Glutamatergic neuron (in vitro differentiated cells): ENCODE measurements at regions not wholly inside any gene's neighbourhood (a gene's known extent, or its start where the extent isn't known, plus 50 kb on each side); places are given as distances from the start of the nearest gene placed in this dataset.

Experiments
- DNase-seq: peaks from one replicate; pipeline ENCODE4 v3.0.0; 2022
- H3K27ac Mint-ChIP-seq: one replicate; pipeline ENCODE4 v1.8.0; 2020; ENCODE audit warnings: mild to moderate bottlenecking, mixed read lengths, inconsistent platforms; ENCODE audit not compliant: unreplicated experiment
- H3K27me3 Mint-ChIP-seq: one replicate; pipeline ENCODE4 v1.8.0; 2020; ENCODE audit warnings: mild to moderate bottlenecking, moderate library complexity, mixed read lengths, inconsistent platforms; ENCODE audit not compliant: unreplicated experiment
- H3K36me3 Mint-ChIP-seq: one replicate; pipeline ENCODE4 v1.8.0; 2020; ENCODE audit warnings: mild to moderate bottlenecking, mixed read lengths, inconsistent platforms; ENCODE audit not compliant: unreplicated experiment
- H3K4me1 Mint-ChIP-seq: one replicate; pipeline ENCODE4 v1.8.0; 2020; ENCODE audit warnings: mild to moderate bottlenecking, low read depth, mixed read lengths, inconsistent platforms; ENCODE audit not compliant: unreplicated experiment
- H3K4me3 Mint-ChIP-seq: one replicate; pipeline ENCODE4 v1.8.0; 2020; ENCODE audit warnings: mild to moderate bottlenecking, mixed read lengths, inconsistent platforms; ENCODE audit not compliant: unreplicated experiment
- H3K9me3 Mint-ChIP-seq: one replicate; pipeline ENCODE4 v1.8.0; 2020; ENCODE audit warnings: mild to moderate bottlenecking, moderate library complexity, mixed read lengths, inconsistent platforms; ENCODE audit not compliant: unreplicated experiment
- CTCF ChIP-seq: fragments of 200-600 bp; sonication (generic); IDR thresholded peaks from one replicate; pipeline ENCODE4 v1.5.0; 2021; ENCODE audit not compliant: partially characterized antibody, unreplicated experiment

GRCh38 chr2:126510356-126510755 lies 145.6 kb upstream of the GYPC start:
- Mint-ChIP-seq H3K27ac (no peak overlapping the region), H3K9me3 (no peaks in the 10 kb centered on the region), H3K4me3 (no peak overlapping the region), H3K4me1 (no peaks in the 10 kb centered on the region), H3K36me3 (no peaks in the 10 kb centered on the region), H3K27me3 (no peaks in the 10 kb centered on the region)
- no peak for TF ChIP-seq CTCF
- DNase-seq, result no peak

- no peak for DNase-seq
- Mint-ChIP-seq H3K27me3 (no peaks in the 10 kb centered on the region), H3K4me1 (no peaks in the 10 kb centered on the region), H3K36me3 (no peaks in the 10 kb centered on the region), H3K9me3 (no peaks in the 10 kb centered on the region), H3K4me3 (no peak overlapping the region), H3K27ac (no peak overlapping the region)
- TF ChIP-seq CTCF, result no peak
Observed at GRCh38 chr2:126510960-126511359, 145.0 kb upstream of the GYPC start.

- no peak overlapping the region for H3K4me3 Mint-ChIP-seq
- no peaks in the 10 kb centered on the region for H3K9me3 Mint-ChIP-seq
- no peak overlapping the region for H3K27ac Mint-ChIP-seq
- no peak for TF ChIP-seq CTCF
- no peak for DNase-seq
- no peaks in the 10 kb centered on the region for H3K4me1 Mint-ChIP-seq
- H3K36me3 Mint-ChIP-seq, result no peaks in the 10 kb centered on the region
- H3K27me3 Mint-ChIP-seq, result no peaks in the 10 kb centered on the region
Observed at GRCh38 chr2:126512026-126512425, 143.9 kb upstream of the GYPC start.

GRCh38 chr2:126513033-126513432 lies 142.9 kb upstream of the GYPC start:
- Mint-ChIP-seq H3K36me3 (no peaks in the 10 kb centered on the region), H3K9me3 (no peaks in the 10 kb centered on the region), H3K4me1 (no peaks in the 10 kb centered on the region), H3K27ac (no peak overlapping the region), H3K27me3 (no peaks in the 10 kb centered on the region), H3K4me3 (no peak overlapping the region)
- no peak for DNase-seq
- TF ChIP-seq CTCF, result no peak

GRCh38 chr2:126515471-126515870 lies 140.5 kb upstream of the GYPC start:
- Mint-ChIP-seq H3K4me1 (no peaks in the 10 kb centered on the region), H3K27me3 (peaks cover 2% of the 10 kb centered on the region), H3K4me3 (no peak overlapping the region), H3K9me3 (no peaks in the 10 kb centered on the region), H3K36me3 (no peaks in the 10 kb centered on the region), H3K27ac (no peak overlapping the region)
- no peak for DNase-seq
- TF ChIP-seq CTCF, result no peak
